H4 (cell line): ENCODE measurements at regions not wholly inside any gene's neighbourhood (a gene's known extent, or its start where the extent isn't known, plus 50 kb on each side); places are given as distances from the start of the nearest gene placed in this dataset.

Experiments used
- DNase-seq: peaks from one replicate; pipeline ENCODE4 v3.0.0-alpha.2; 2015; ENCODE audit warnings: low spot score

DNA sequence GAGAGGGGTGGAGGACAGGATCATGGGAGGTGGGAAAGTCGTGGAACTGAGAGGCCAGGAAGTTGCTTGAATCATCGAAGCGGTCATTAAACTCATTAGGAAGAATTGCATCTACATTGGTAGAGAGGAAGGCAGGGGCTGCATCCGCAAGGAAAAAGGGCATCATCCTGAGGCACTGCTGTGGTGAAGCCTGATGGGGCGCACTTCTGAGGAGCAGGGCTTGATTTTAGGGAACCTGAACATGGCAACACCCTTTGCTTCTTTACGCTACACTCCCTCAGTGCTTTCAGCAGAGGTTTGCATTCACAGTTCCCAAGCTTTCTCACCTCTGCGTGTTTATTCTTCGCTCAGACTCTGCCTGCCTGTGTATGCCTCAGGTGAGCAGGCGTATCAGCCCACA, 352.0 kb upstream of the RAB6C start:
- DNase-seq, result no peak

DNA sequence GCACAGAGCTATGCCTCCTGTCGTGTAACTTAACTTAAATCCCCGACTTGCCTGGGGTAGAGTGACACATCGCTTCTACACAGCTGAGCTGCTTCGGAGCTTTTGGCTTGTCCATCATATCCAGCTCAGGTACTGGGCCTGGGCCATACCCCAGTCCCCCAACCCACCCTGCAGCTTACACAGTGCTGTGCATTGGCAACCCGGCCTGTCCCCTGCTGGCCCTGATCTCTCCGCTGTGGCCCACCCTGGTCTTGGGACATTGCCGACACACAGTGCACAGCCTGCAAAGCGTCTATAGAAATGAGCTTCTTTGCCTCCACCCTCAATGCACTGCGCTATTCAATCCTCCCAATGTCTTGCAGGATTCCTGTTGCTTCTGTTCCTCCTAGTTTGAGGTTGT, 342.8 kb upstream of the RAB6C start:
- no peak for DNase-seq

DNA sequence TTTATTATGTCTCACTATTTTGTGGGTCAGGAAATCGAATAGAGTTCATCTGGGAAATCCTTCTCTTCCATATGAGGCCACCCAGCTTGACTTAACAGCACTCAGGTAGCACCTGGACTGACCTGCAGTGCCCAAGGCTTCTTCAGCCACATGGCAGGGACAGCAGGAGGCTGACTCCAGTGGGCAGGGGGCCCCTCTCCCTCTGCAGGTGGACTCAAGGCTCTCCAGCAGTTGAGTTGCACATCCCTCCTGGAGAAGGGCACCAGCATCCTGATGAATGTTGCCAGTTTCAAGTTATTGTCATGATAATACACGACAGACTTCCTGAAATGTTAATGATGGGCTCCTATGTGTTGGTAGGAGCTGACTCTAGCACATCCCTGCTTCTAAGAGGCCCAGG, 338.1 kb upstream of the RAB6C start:
- DNase-seq, result no peak

DNA sequence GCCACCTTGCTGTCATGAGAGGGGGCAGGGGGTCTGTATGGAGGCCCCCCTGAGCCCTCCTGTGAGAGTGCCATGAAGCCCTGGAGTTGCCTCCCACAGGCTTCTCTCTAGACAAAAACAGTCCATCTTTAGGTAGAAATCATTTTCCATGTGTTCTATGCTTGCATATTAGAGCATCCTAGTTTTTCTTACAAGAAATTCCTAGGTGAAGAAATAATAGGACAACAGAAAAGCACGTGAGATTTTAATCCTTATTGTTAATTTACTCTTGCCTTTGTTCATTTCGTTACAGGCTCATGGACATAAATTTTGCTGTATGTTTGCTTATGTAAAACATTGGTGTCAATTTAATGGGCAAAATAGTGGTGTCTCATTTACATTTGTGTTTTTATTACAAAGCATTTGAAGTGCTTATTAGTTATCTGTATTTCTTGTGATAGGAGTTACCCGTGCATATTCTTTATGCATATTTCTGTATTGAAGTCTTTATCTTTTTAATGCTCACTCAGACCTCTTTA, 336.9 kb upstream of the RAB6C start:
- DNase-seq, result no peak

DNA sequence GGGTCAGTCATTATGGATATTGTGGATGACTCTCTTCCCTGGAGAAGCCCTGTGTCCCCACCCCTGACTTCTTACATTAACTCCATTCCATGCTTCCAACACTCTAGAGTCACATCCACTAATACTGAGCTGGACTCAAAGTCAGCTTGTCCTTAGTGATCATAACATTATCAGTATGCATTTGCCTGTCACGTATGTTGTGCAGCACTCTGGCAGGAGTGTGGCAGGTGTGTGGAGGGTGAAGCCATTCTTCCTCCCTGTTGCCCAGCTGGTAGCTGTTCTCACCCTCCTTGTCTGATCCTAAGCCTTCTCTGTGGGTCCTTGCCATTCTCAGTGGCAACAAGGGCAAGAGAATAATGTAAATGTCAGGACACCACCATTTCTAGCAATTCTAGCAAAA, 334.1 kb upstream of the RAB6C start:
- DNase-seq, result no peak

DNA sequence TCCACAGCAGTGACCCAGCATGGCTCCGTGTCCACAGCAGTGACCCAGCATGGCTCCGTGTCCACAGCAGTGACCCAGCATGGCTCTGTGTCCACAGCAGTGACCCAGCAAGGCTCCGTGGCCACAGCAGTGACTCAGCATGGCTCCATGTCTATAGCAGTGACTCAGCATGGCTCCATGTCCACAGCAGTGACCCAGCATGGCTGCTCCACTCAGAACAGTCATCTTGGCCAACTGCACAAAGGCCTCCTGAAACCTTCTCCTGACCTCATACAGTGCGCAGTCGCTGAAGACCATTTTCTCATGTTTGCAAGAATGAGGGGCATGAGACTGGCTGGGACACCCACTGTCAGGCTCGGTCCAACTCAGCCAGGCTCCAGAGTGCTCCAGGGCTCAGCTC, 333.4 kb upstream of the RAB6C start:
- no peak for DNase-seq

DNA sequence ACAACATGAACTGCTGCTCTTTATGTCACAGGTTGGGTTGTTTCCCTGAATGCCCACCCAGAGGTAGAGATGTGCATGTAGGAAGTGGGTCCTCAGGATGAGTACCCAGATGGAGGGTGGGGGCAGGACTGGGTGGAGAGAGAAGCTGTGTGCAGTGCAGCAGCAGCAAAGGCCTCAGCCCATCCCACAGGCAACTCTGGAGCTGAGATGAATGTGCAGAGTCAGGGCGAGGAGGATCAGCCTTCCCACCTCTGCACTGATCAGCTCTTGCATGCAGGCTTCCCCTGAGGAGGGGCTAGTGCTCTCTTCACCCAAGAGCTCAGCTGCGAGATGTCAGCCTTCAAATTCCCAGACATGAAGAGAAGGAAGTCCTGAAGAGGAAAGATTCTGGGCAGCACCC, 326.2 kb upstream of the RAB6C start:
- no peak for DNase-seq

DNA sequence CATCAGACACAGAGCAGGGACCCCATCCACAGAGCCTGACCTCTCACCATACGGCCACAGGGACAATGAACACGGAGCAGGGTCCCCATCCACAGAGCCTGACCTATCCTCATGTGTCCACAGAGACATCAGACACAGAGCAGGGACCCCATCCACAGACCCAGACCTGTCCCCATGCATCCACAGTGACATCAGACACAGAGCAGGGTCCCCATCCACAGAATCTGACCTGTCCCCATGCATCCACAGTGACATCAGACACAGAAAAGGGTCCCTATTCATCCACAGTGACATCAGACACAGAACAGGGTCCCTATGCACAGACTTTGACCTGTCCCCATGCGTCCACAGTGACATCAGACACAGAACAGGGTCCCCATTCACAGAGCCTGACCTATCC, 325.1 kb upstream of the RAB6C start:
- no peak for DNase-seq

DNA sequence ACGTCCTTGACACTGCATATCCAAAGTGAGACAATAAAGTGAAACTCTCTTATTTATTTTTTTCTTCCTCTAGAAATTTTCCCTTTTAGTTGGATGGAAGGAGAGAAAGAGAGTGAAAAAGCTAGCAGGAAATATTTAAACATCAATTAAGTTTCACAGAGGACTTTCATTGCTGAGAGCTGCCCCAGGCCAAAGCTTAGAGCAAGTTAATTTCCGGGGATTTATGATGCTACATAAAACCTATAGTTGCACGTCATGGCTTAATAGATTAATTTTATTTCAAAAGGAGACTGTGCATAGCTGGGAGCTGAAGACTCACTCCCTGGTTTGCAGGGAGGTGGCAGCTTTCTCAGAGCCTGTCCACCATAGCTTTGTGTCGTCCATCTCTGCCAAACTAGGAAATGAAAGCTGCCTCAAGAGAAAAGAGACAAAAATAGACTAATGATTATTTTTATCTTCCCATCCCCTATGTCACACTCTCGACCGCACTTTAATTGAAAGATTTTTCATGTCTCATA, 323.3 kb upstream of the RAB6C start:
- no peak for DNase-seq

DNA sequence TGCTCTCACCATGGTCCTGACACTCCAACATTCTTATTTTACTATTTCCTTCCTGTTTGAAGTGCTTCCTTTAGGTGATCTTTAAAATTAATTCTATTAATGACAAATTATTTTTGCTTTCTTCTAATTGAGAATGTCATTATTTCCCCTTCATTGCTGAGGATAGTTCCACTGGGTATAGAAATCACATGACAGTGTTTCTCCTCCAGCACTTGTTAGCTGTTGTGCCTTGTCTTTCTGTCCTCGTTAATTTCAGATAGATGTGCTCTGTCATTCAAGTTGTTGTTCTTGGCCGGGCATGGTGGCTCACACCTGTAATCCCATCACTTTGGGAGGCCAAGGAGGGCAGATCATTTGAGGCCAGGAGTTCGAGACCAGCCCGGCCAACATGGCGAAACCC, 321.0 kb upstream of the RAB6C start:
- DNase-seq, result no peak

DNA sequence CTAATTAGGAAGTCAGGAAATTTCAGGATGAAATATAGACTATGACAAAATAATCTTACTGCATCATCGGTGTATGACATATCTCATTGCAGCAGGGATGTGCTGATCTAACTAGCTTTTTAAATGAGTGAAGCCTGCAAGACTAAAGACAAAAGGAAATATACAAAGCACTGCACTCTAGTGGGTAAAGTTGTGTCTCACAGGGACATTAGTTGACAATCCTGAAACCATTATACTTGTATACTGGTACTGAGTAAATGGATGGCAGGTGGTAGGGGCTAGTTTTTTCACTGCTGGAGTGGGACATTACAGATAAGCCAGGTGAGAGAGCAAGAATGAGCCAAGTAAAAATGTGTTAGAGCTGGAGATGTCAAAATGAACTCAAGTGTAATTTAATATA, 317.5 kb upstream of the RAB6C start:
- DNase-seq, result no peak

DNA sequence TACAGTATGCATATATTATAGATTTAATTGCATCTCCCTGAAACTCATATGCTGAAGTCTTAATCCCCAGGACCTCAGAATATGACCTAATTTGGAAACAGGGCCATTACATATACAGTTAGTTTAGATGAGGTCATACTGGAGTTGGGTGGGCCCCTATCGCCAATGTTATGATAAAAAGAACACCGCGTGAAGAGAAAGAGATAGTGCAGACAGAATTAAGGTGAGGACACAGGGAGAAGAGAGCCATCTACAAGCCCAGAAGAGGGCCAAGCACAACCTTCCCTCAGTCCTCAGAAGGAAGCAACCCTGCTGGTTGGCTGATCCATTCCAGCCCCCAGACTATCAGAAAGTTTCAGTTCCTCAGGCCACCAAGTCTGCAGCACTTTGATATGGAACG, 311.9 kb upstream of the RAB6C start:
- no peak for DNase-seq

DNA sequence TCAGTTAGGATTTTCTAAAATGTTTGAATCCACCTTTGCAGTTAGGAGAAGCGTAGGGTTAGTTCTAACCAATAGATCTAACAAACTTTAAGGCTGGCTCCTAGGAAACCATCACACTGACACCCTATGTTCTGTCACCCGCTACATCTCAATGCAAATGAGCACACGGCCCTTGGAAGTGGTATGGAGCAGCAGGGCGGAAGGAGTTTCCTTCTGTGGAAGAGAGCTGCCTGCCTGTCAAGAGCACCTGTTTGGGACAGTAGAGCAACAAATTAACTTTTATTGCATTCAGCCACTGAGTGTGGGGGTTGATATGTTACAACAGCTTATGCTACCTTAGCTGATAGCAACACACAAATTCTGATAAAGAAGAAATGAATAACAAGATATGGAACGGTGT, 306.9 kb upstream of the RAB6C start:
- no peak for DNase-seq

DNA sequence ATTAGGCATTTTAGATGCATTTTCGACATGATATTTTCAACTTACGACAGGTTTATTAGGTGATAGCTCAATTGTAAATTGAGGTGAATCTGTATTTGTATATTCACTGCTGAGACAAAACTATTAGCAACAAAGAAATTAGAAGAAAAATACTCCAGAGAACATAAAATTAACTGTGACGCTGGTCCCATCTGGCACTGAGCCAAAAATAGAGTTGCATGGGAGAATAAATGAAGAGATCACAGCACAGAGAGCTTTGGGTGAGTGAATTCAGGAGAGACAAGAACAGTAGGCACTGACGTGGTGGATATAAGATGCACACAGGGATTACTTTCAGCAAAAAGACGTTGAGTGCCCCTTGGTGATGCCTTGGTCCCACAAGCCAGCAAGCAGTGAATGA, 306.2 kb upstream of the RAB6C start:
- DNase-seq, result no peak

DNA sequence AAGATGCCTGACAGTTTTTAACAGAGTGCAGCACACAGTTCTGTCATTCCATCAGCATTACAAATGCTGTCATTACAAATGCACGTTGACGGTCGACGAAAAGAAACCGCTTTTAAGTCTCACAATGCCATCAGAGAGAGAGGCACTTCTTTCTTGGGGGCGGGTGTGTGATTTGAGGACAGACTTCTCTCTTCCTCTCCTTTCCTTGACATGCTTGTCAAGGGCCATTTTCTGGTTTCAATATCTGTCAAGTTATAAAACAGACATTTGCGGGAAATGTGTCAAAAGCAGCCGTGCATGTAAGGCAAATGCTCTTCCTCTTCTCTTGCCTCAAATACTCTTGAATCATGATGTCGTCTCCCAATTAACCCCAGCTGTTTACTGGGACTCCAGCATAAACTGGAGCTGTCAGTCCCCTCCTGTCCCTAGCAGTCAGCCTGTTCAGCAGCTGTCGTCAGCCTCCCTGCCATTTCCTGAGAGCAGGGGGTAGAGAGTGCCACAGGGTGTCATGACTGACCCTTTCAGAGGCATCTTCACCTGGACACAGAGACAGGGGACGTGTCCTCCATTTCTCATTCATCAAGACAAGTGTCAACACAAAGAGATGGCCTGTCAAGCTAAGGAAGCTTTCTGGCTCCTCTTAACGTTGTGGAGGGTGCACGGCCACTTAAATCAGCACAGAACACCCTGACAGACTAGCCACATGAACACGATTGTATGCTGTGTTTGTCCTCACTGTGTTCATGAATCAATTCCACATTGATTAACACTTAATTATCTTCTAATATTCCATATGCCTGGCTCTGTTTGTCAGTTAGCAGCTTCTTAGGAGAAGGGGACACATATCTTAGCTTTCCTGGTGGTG, 305.4 kb upstream of the RAB6C start:
- DNase-seq, result no peak

DNA sequence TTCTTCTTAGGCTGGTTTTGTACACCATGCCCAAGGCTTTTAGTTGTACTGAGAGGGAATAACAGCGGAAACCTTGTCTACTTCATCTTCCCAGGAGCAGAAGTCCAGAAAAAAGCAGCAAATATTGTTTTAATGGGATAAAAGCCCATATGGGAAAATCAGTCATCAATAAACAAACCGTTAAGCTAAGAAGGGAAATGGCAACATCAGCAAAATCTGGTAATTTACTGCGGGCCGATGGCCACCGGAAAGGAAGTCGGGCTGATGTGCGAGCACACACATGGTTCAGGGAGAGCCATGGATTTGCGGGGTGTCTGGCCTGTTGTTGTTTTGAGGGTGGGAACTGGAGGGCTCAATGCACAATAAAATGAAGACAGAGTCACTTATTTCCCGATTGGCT, 300.7 kb upstream of the RAB6C start:
- no peak for DNase-seq

DNA sequence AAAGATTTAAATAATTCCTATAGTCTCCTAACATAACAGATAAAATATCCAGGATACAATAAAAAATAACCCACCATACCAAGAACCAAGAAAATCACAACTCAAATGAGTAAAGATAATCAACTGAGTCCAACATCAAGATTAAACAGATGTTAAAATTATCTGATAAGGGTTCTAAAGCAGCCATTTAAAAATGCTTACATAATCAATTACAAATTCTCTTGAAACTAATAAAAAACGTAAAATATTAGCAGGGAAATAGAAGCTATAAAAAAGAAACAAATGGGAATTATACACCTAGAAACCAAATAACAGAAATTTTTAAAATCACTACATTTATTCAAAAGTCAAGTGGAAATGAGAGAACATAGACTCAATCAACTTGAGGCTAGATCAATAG, 297.7 kb upstream of the RAB6C start:
- DNase-seq, result no peak

DNA sequence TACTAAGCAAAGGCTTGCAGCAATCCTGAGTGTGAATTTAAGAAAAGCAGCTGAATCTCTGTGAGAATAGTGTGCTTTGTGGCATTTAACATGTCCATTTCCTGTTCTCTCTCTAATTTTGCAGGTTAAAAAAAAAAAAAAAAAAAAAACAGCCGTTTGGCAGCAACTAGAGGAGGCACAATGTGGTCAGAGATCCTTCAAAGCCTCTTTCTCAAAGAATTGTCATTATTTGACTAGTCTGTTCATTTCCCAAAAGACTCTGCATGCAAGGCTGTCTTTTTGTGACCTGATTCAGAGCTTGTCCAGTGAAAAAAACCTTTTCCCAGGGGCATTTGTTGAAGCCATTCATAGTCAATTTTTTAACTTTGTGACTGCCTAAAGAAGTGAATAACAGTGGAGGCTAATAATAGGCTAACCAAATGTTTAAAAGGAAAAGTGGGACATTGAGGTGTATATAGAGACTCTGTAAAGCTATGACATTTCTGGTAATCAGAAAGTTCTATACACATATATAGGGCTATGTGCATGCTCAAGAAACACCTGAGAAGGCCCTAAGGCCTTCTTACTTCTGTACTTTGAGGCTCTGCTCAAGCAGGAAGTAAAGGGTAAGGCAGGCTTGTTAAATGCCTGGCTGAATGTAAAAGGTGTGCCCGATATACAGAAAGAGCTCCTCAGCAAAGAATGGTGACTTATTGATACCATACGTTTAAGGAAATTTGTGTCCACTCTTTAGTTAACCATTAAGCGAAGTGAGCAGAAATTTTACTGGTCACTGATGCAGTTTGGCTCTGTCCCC, 289.6 kb upstream of the RAB6C start:
- DNase-seq, result no peak

DNA sequence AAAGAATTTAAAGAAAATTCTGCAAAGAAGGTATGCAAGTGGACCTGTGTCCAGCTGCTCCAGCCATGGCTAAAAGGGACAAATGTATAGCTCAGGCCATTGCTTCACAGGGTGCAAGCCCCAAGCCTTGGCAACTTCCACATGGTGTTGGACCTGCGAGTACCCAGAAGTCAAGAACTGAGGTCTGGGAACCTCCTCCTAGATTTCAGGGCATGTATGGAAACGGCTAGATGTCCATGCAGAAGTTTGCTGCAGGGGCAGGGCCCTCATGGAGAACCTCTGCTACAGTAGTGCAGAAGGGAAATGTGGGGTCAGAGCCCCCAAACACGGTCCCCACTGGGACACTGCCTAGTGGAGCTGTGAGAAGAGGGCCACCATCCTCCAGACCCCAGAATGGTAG, 284.0 kb upstream of the RAB6C start:
- no peak for DNase-seq

DNA sequence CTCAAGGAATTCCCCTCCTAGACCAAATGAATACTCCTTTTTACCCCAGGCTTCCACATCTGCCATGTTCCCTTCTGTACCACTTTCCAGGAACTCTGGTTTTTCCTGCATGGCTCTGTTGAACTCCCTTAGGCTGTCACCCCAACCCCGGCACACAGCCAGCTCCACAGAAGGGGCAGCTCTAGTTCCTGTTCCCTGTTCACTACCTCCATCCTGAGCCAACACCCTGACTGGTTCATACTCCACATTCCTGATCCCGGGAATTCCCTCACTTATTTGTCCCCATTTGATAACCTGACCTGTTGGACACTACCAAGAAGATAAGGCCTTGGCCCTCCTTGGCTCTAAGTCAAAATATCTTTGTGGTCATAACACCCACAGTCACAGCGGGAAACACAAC, 280.9 kb upstream of the RAB6C start:
- DNase-seq, result no peak

DNA sequence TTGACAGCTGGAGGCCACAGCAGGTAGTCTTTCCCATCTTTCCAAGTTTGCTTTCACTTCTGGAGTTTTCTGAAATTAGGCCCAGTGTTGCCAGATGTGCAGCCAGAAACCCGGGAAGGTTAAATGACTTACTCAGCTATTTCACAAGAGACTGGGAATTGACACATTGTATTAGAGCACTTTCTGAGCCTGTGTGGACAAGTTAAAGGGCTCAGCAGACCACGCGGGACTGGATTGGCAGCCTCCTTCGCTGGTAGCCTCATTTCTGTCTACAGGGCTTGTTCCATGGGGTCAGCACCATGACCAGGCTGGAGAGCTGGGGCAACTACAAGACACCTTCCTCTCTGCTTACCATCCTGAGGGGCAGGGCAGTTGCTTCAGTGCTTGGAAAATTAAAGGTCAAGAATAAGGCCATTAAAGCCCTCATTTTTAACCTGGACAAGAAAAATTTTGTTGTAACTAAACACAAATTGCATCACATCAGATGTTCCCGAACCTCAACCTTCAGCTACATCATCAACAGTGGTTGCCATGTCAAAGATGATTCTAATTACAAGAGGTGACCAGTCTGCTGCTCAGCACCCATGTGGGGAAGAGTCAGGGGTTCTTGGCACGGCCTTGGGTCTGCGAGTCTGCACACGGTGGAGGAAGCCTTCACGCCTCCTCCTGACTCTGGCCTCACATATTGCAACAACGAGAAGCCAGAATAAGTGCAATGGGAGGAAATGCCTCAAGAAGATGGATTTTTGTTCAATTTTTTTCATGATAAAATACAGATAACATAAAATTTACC, 279.5 kb upstream of the RAB6C start:
- no peak for DNase-seq
